ENCODE measurements at regions not wholly inside any gene's neighbourhood (a gene's known extent, or its start where the extent isn't known, plus 50 kb on each side); places are given as distances from the start of the nearest gene placed in this dataset.
A peak's percentile ranks its signal among the peaks of the same experiment; 100 is the strongest.

DNA sequence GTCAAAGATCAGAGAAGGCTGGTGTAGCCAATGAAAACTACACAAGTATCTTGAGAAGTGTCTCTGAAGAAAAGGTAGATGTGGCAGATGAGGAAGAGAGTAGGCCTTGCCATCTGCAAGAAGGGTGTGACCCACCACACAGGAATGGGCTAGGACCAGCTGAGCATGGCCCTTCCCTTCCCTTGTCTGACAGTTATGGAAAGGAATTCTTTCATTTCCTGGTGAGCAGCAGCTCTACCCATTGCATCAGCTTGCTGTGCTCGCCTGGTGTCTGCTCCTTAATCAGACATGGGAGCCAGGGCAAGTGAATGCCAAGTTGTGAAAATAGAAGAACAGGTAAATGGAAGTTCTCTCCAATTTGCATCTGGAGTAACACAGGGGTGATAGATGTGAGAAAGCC is 145.2 kb upstream of the KRR1 start (continued):
- TF ChIP-seq, protein P1, sequence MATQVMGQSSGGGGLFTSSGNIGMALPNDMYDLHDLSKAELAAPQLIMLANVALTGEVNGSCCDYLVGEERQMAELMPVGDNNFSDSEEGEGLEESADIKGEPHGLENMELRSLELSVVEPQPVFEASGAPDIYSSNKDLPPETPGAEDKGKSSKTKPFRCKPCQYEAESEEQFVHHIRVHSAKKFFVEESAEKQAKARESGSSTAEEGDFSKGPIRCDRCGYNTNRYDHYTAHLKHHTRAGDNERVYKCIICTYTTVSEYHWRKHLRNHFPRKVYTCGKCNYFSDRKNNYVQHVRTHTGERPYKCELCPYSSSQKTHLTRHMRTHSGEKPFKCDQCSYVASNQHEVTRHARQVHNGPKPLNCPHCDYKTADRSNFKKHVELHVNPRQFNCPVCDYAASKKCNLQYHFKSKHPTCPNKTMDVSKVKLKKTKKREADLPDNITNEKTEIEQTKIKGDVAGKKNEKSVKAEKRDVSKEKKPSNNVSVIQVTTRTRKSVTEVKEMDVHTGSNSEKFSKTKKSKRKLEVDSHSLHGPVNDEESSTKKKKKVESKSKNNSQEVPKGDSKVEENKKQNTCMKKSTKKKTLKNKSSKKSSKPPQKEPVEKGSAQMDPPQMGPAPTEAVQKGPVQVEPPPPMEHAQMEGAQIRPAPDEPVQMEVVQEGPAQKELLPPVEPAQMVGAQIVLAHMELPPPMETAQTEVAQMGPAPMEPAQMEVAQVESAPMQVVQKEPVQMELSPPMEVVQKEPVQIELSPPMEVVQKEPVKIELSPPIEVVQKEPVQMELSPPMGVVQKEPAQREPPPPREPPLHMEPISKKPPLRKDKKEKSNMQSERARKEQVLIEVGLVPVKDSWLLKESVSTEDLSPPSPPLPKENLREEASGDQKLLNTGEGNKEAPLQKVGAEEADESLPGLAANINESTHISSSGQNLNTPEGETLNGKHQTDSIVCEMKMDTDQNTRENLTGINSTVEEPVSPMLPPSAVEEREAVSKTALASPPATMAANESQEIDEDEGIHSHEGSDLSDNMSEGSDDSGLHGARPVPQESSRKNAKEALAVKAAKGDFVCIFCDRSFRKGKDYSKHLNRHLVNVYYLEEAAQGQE (IDR thresholded peaks at IDR 0.05; ENCODE audit: low read depth, low read length) = no peak
- TF ChIP-seq FOSL2 (IDR thresholded peaks at IDR 0.05; ENCODE audit: borderline replicate concordance, low read depth) = peak; percentile 58; the same call in 1 of the 2 replicates
- TF ChIP-seq TEAD4 (IDR thresholded peaks at IDR 0.05; ENCODE audit: borderline replicate concordance, insufficient read depth) = no peak; the same call in 1 of the 2 replicates

DNA sequence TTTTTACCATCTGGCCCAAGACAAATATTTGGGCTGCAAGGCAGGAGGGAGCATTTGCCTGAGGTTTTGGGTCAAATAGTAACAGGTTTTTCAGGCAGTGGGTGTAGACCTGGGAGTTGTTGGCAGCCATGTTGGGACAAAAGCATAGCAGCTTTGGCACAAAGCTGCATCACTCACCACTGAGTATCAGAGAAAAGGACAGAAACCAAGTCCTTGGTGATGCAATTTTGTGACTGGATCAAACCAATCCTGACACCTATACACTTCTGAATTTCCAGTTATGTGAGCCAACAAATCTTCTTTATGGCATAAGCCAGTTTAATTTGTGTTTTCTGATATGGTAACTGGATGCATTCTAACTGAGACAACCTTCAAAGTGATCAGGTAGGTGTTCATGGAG is 144.8 kb upstream of the KRR1 start:
- Histone ChIP-seq H3K79me2 (ENCODE audit: insufficient read depth) (no peaks in the 10 kb centered on the region), H3K9me3 (no peaks in the 10 kb centered on the region), H3F3A (replicated peaks; ENCODE audit: insufficient read depth) (peaks cover 45% of the 10 kb centered on the region), H3K27me3 (ENCODE audit: insufficient read depth) (no peaks in the 10 kb centered on the region), H3K4me1 (ENCODE audit: control insufficient read depth in 1 of 2, insufficient read depth in 2 of 2, low read depth in 1 of 2, low read length in 1 of 2) (peaks cover 0 to 33% of the 10 kb centered on the region in 2 experiments; a peak in 3 of 4 replicates), H4K20me1 (ENCODE audit: insufficient read depth) (no peaks in the 10 kb centered on the region), H3K9me2 (no peaks in the 10 kb centered on the region), H3K36me3 (replicated peaks in 1 of 2; ENCODE audit: control insufficient read depth in 1 of 2, insufficient read depth in 2 of 2, low read length in 1 of 2) (no peaks in the 10 kb centered on the region), H3K4me2 (no peak overlapping the region), H3K27ac (ENCODE audit: low read depth in 2 of 2, low read length in 1 of 2) (peak overlapping the region in 1 of 2 experiments; percentile 98; a peak in 2 of 4 replicates), H3K9ac (no peak overlapping the region), H3K4me3 (ENCODE audit: low read depth in 2 of 2, low read length in 1 of 2) (no peak overlapping the region), H2AFZ (ENCODE audit: low read depth) (peak overlapping the region; percentile 40; the same call in 1 of the 2 replicates)
- ChIA-PET CTCF (no interaction called here), POLR2A (no interaction called here)
- TF ChIP-seq JUND (IDR thresholded peaks at IDR 0.05) (no peak), RFX5 (IDR thresholded peaks at IDR 0.05; ENCODE audit: low read length) (no peak), GABPA (IDR thresholded peaks at IDR 0.05; ENCODE audit: low read depth) (0 out of 2 replicates have a peak, but pooled peaks have one; percentile 3)
- no peak for DNase-seq

DNA sequence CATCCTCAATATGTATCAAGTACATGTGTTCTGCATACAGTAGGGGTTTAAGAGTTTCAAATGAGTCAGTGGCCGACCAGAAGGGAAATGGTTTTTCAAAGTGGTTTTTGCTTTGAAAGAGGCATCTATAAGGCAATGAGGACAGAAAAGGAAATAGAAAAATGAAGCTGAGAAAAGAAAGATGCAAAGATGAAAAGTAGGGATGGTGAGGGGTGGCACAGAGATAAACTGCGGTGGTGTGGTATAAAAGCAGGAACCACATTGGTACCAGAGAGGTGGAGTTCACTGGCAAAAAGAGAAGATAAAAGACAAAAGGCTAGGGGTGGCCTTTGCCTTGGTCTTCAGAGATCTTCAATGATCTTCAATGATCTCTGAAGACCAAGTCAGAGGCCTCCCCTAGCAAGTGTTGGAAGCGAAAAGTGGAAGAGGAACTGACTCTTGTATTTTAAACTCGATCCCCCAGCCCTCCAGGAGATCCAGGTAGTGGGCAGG is 144.0 kb upstream of the KRR1 start:
- 88% methylated on average over 4 of the region's 4 CpGs for WGBS (ENCODE audit: low lambda C conversion rate)
- Histone ChIP-seq H3K36me3 (replicated peaks in 1 of 2; ENCODE audit: control insufficient read depth in 1 of 2, insufficient read depth in 2 of 2, low read length in 1 of 2) (no peaks in the 10 kb centered on the region), H3K9me3 (no peaks in the 10 kb centered on the region), H2AFZ (ENCODE audit: low read depth) (no peak overlapping the region; the same call in 1 of the 2 replicates), H3K9me2 (no peaks in the 10 kb centered on the region), H3K79me2 (ENCODE audit: insufficient read depth) (no peaks in the 10 kb centered on the region), H3K4me2 (no peak overlapping the region), H3F3A (replicated peaks; ENCODE audit: insufficient read depth) (peaks cover 36% of the 10 kb centered on the region), H3K4me3 (ENCODE audit: low read depth in 2 of 2, low read length in 1 of 2) (no peak overlapping the region), H3K4me1 (ENCODE audit: control insufficient read depth in 1 of 2, insufficient read depth in 2 of 2, low read depth in 1 of 2, low read length in 1 of 2) (peaks cover 0 to 27% of the 10 kb centered on the region in 2 experiments), H3K27ac (ENCODE audit: low read depth in 2 of 2, low read length in 1 of 2) (no peak overlapping the region), H4K20me1 (ENCODE audit: insufficient read depth) (no peaks in the 10 kb centered on the region), H3K9ac (no peak overlapping the region), H3K27me3 (ENCODE audit: insufficient read depth) (no peaks in the 10 kb centered on the region)
- no peak for DNase-seq
- ChIA-PET CTCF (no interaction called here), POLR2A (interaction anchor here (0.6 kb wide), 1 partner anchor 25 kb away, joined by 3 read pairs; no protein-coding TSS in a partner anchor)
- no peak for TF ChIP-seq EZH2phosphoT487 (IDR thresholded peaks at IDR 0.05; ENCODE audit: borderline replicate concordance, low read depth)
- TF ChIP-seq TAF1 (IDR thresholded peaks at IDR 0.05; ENCODE audit: borderline replicate concordance, low read depth, low read length) = no peak
- no peak for TF ChIP-seq NRF1 (IDR thresholded peaks at IDR 0.05; ENCODE audit: low read depth, low read length)
- TF ChIP-seq, protein P2, sequence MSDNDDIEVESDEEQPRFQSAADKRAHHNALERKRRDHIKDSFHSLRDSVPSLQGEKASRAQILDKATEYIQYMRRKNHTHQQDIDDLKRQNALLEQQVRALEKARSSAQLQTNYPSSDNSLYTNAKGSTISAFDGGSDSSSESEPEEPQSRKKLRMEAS (IDR thresholded peaks at IDR 0.05; ENCODE audit: low read depth) = no peak
- no peak for TF ChIP-seq GATA2 (CRISPR knock-in tag; IDR thresholded peaks at IDR 0.05)
- TF ChIP-seq, protein P1 (IDR thresholded peaks at IDR 0.05; ENCODE audit: low read depth, low read length) = no peak
- TF ChIP-seq MEF2A (IDR thresholded peaks at IDR 0.05; ENCODE audit: borderline replicate concordance, low read depth) = no peak
- no peak for TF ChIP-seq FOXM1 (IDR thresholded peaks at IDR 0.05; ENCODE audit: low read depth)
- TF ChIP-seq RXRA (IDR thresholded peaks at IDR 0.05; ENCODE audit: borderline replicate concordance, low read depth) = no peak
- TF ChIP-seq NFIC (IDR thresholded peaks at IDR 0.05; ENCODE audit: borderline replicate concordance) = no peak
- TF ChIP-seq, protein P3, sequence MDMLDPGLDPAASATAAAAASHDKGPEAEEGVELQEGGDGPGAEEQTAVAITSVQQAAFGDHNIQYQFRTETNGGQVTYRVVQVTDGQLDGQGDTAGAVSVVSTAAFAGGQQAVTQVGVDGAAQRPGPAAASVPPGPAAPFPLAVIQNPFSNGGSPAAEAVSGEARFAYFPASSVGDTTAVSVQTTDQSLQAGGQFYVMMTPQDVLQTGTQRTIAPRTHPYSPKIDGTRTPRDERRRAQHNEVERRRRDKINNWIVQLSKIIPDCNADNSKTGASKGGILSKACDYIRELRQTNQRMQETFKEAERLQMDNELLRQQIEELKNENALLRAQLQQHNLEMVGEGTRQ (IDR thresholded peaks at IDR 0.05; ENCODE audit: borderline replicate concordance, low read depth, low read length) = no peak
- TF ChIP-seq CHD2 (IDR thresholded peaks at IDR 0.05; ENCODE audit: low read length, partially characterized antibody) = no peak
